ENCODE measurements at regions not wholly inside any gene's neighbourhood (a gene's known extent, or its start where the extent isn't known, plus 50 kb on each side); places are given as distances from the start of the nearest gene placed in this dataset.

GRCh38 chr15:87757084-87757483 lies 499.5 kb downstream of the NTRK3 start:
- TF ChIP-seq CTCF (IDR thresholded peaks at IDR 0.05) (no peak), POLR2A (IDR thresholded peaks at IDR 0.05) (no peak), POLR2AphosphoS5 (IDR thresholded peaks at IDR 0.05) (no peak), EP300 (IDR thresholded peaks at IDR 0.05) (no peak)

Data from suprapubic skin (tissue), 4 donors.